ENCODE measurements at regions not wholly inside any gene's neighbourhood (a gene's known extent, or its start where the extent isn't known, plus 50 kb on each side); places are given as distances from the start of the nearest gene placed in this dataset.

DNA sequence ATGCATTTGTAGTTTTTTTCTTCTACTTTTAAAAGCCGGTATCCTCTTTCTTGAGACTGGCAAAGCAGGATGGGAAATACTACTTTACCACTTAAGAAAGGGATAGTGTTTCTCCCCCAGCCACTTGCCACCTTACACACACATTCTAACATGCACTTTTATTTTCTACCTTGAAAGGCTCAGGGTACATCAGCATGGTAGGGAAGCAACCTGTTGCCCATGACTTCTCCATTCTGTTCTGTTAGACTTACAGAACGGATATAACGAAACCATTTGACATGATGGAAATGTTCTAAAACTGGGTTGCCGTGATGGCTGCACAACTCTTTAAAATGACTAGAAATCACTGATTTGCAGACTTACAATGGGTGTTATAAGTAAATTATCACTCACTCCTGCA lies 405.5 kb downstream of the SHQ1 start:
- no peaks in the 10 kb centered on the region for H3K9me3 ChIP-seq (ENCODE audit: control insufficient read depth, low read depth, low read length)
- H3K79me1 ChIP-seq (ENCODE audit: insufficient read depth, low read depth, low read length, poor library complexity, severe bottlenecking) = peaks cover 6% of the 10 kb centered on the region
- H3K14ac ChIP-seq (ENCODE audit: insufficient read depth, low read length) = no peak overlapping the region
- H3K23me2 ChIP-seq (ENCODE audit: insufficient read length, low read depth, low read length, poor library complexity, severe bottlenecking) = no peaks in the 10 kb centered on the region
- no peak overlapping the region for H2BK5ac ChIP-seq (ENCODE audit: insufficient read length, low read length)
- H2AFZ ChIP-seq (ENCODE audit: low read length) = no peak overlapping the region
- H3K23ac ChIP-seq (ENCODE audit: insufficient read length, low read depth, low read length) = no peak overlapping the region
- no peak overlapping the region for H3K56ac ChIP-seq (ENCODE audit: insufficient read length, low read depth, low read length)
- TF ChIP-seq, protein P1, sequence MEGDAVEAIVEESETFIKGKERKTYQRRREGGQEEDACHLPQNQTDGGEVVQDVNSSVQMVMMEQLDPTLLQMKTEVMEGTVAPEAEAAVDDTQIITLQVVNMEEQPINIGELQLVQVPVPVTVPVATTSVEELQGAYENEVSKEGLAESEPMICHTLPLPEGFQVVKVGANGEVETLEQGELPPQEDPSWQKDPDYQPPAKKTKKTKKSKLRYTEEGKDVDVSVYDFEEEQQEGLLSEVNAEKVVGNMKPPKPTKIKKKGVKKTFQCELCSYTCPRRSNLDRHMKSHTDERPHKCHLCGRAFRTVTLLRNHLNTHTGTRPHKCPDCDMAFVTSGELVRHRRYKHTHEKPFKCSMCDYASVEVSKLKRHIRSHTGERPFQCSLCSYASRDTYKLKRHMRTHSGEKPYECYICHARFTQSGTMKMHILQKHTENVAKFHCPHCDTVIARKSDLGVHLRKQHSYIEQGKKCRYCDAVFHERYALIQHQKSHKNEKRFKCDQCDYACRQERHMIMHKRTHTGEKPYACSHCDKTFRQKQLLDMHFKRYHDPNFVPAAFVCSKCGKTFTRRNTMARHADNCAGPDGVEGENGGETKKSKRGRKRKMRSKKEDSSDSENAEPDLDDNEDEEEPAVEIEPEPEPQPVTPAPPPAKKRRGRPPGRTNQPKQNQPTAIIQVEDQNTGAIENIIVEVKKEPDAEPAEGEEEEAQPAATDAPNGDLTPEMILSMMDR (conservative IDR thresholded peaks at IDR 0.05) = no peak
- H4K20me1 ChIP-seq (ENCODE audit: control insufficient read depth, insufficient read depth, insufficient read length) = no peaks in the 10 kb centered on the region
- H3K79me2 ChIP-seq (ENCODE audit: insufficient read depth, low read length) = peaks cover 75% of the 10 kb centered on the region; the same call in 1 of the 2 replicates
- peaks cover 11% of the 10 kb centered on the region for H3K4me1 ChIP-seq (ENCODE audit: insufficient read depth, low read length)
- H3K27ac ChIP-seq (ENCODE audit: insufficient read length, low read depth, low read length) = no peak overlapping the region
- H3K4me3 Mint-ChIP-seq = no peak overlapping the region
- peaks cover 14 to 27% (median 18%) of the 10 kb centered on the region in 3 experiments for H3K36me3 Mint-ChIP-seq (ENCODE audit: insufficient read depth in 1 of 3, low read depth in 3 of 3)
- no peak overlapping the region for H2BK15ac ChIP-seq (ENCODE audit: low read depth, low read length)
- no peaks in the 10 kb centered on the region for H3K27me3 ChIP-seq (ENCODE audit: insufficient read depth, low read length)
- H3K4me1 Mint-ChIP-seq = peaks cover 54 to 59% of the 10 kb centered on the region in 2 experiments
- no peak overlapping the region for H2BK120ac ChIP-seq (ENCODE audit: low read depth, low read length, poor library complexity, severe bottlenecking)
- no peak overlapping the region for H4K5ac ChIP-seq (ENCODE audit: insufficient read length, low read depth, low read length)
- no peak overlapping the region for H3K4me2 ChIP-seq (ENCODE audit: insufficient read depth, insufficient read length, low read length)
- no peak overlapping the region for H3K18ac ChIP-seq (ENCODE audit: insufficient read length, low read depth, low read length)
- WGBS (ENCODE audit: extremely low coverage, insufficient read length, low lambda C conversion rate) = no CpG with 5 or more reads among the region's 4 CpGs
- H3K27ac Mint-ChIP-seq = 0 out of 7 replicates have a peak overlapping the region, but pooled peaks of 1 of the 3 experiments have one; percentile 32
- peaks cover 4% of the 10 kb centered on the region for H3K27me3 Mint-ChIP-seq (ENCODE audit: low read depth)
- H4K91ac ChIP-seq (ENCODE audit: insufficient read length, low read depth, low read length) = no peak overlapping the region
- DNase-seq = no peak
- H3K9ac ChIP-seq (ENCODE audit: extremely low read depth, insufficient read length, low read length) = no peak overlapping the region
- H3K4ac ChIP-seq (ENCODE audit: low read depth, low read length) = no peak overlapping the region
- H4K8ac ChIP-seq (replicated peaks; ENCODE audit: insufficient read length, low read depth, low read length) = no peak overlapping the region
- H3K9me3 Mint-ChIP-seq = peaks cover 0 to 2% of the 10 kb centered on the region in 2 experiments; a peak in 1 of 5 replicates
- H2BK20ac ChIP-seq (ENCODE audit: low read depth, low read length, poor library complexity, severe bottlenecking) = no peak overlapping the region
- no peak overlapping the region for H2AK5ac ChIP-seq (ENCODE audit: insufficient read length, low read length)
- no peak overlapping the region for H2BK12ac ChIP-seq (ENCODE audit: insufficient read length, low read depth, low read length)
- H3T11ph ChIP-seq (ENCODE audit: low read length) = no peak overlapping the region

Measured in H9 (cell line).